GM21619 (cell line): ENCODE measurements at regions not wholly inside any gene's neighbourhood (a gene's known extent, or its start where the extent isn't known, plus 50 kb on each side); places are given as distances from the start of the nearest gene placed in this dataset.
"Not testable (repeated sequence)": the region's sequence is repeated elsewhere in the genome, so short reads cannot be mapped to it uniquely, and the experiment has no call there.

Experiments
- ATAC-seq: cut with Tn5 transposase; IDR thresholded peaks from one replicate; pipeline ENCODE4 v1.9.1; 2021; ENCODE audit not compliant: unreplicated experiment

DNA sequence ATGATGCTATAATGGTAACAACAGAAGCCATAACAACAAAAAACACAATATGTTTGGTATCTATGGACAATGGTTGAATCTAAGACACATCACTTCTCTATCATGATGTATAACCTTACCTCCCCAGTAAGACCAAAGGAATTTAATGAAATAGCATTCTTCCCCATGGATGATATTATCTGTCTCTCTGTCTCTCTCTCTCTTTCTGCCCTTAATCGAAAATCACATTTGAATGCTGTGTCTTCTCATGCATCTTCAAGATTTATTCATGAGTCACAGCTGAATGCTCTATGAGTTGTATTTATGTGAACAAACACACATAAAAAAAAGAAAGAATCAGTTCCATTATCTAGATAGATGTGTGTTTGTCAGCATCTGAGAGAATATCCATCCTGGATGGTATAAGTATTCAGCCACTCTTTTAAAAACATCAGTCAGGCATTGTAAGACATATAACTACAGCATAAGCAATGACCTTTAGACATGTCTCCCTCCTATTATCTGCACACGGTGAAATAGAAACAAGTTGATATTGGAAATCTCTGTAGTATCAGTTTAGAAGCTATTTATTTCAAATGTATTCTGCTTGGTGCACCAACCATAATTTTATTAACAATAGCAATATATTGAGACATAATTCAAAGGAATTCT lies 433.3 kb downstream of the TOX3 start:
- no peak for ATAC-seq

DNA sequence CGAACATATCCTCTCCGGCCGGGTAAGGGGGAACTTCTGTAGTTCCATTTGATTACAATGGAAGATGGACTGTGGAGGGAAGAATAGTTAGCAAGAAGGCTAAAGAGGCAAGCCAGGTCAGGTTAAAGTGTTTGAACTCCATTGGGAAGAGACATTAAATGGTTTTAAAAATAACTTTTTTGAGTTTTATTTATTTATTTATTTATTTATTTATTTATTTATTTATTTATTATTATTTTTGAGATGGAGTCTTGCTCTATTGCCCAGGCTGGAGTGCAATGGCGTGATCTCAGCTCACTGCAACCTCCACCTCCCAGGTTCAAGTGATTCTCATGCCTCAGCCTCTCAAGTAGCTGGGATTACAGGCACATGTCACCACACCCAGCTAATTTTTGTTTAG lies 441.9 kb downstream of the TOX3 start:
- ATAC-seq: not testable (repeated sequence)

- no peak for ATAC-seq
Measured at GRCh38 chr16:52103791-52104190, 443.2 kb downstream of the TOX3 start.

- no peak for ATAC-seq
Measured at GRCh38 chr16:52101246-52101645, 445.7 kb downstream of the TOX3 start.

DNA sequence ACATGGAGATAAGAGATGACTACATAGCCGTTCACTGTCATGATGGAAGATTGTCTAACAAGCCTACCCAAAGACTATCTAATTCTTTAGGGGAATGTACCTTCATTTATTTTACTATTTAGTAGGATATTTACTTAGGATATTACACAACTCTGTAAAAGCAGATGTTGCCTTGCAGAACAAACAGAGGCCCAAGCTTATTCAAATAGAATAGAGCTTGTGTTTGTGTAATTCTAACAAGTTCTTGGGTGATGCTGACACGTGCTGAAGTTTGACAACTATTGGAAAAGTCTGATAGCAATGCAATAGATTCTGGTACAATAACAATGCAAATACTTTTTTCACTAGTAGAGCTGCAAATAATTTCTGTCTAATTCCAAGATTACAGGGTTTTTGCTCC lies 447.6 kb downstream of the TOX3 start:
- no peak for ATAC-seq

DNA sequence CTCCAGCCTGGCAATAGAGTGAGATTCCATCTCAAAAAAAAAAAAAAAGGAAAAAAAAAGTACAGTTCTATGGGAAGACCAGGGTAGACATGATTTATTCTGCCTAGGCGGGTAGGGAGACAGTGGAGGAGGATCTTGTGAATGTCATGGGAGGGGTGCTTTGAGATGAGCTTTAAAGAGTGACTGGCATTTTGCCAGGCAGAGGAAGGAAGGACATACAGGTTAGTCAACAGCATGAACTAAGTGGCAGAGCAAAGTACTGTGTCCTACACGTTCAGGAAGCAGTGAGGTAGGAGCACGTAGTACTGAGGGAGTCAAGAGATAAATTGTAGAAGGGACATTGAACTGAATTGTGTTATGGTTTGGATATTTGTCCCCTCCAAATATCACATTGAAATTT lies 451.5 kb downstream of the TOX3 start:
- ATAC-seq: no peak

GRCh38 chr16:52092126-52092525 lies 454.8 kb downstream of the TOX3 start:
- no peak for ATAC-seq

GRCh38 chr16:52090080-52090479 lies 456.9 kb downstream of the TOX3 start:
- no peak for ATAC-seq

DNA sequence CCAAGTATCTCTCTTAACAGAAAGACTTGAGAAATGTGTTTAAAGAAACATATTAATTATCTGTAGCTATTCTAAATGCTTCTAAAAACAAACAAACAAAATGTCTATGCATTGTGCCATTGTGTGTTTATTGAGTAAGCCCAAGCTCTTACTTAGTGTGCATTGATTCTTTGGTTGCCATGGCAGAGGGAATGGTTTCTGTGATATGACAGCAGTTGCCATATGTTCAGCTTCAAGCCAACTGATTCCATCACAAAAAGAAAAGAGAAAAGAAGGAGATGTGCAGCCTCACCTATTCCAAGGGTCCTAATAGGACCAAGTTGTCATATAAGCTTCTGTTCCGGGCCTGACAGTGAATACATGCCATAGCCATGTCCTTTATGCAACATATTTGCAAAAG lies 457.5 kb downstream of the TOX3 start:
- ATAC-seq: no peak

DNA sequence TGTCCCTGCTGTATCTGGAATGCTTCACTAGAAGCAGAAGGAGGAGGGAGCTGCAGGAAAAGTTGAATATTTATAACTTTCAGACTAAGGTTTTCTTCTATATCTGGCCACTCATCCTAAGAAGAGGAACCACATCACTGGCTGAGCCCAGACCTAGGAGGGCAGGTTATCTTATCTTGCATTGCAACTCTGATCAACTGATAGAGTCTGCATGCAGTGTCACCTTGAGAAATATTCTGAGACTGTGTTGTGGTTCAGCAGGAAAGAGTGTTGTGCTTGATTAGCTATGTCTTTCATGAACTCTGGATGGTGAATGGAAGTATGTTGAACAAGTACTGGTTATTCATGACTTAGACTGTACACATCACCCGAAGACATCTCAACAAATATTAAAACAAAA lies 460.0 kb downstream of the TOX3 start:
- no peak for ATAC-seq

- no peak for ATAC-seq
Measured at GRCh38 chr16:52078716-52079655, 468.0 kb downstream of the TOX3 start.

DNA sequence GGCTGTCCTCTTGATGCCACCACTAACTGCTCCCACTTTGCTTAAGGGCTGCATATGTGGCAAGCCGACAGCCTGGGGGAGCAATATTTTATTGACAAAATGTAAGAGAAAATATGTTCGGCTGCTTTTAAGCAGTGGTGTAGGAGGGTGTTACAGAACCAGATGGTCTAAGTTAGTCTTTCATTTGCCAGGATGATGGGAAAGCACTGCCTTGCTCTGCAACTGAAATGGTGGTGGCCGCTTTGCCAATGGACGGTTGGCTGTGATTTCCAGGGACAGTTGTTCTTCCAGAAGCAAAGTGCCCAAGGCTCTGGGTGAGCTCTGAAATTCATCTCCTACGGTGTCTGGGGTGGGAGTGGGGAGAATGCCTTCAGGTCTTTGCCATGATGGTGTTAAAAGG lies 469.3 kb downstream of the TOX3 start:
- ATAC-seq: no peak

GRCh38 chr16:52076801-52077201 lies 470.1 kb downstream of the TOX3 start:
- no peak for ATAC-seq

- ATAC-seq: no peak
Measured at GRCh38 chr16:52076332-52076731, 470.6 kb downstream of the TOX3 start.

- ATAC-seq: no peak
Measured at GRCh38 chr16:52074133-52074532, 472.8 kb downstream of the TOX3 start.

- ATAC-seq: no peak
Measured at GRCh38 chr16:52073024-52073423, 473.9 kb downstream of the TOX3 start.

DNA sequence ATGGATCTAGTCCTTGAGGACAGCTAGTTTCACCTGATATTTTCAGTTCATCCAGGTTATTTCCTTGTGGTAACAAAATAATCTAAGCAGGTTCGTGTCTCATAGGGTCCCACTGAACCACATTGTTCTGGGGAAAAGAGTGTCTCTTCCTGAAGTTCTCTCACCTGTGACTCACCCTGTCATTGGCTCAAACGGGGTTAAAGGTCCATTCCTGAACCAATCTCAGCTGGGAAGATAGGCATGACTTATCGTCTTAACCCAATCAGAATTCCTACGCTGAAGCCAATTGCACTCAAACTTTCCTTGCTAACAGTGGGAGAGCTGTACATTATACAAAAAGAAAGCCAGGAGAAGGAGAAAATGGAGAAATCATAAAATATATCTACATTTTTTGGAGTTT lies 475.8 kb downstream of the TOX3 start:
- ATAC-seq: no peak

GRCh38 chr16:52070341-52071057 lies 476.4 kb downstream of the TOX3 start:
- ATAC-seq: no peak

- ATAC-seq: no peak
Measured at GRCh38 chr16:52069866-52070265, 477.1 kb downstream of the TOX3 start.

DNA sequence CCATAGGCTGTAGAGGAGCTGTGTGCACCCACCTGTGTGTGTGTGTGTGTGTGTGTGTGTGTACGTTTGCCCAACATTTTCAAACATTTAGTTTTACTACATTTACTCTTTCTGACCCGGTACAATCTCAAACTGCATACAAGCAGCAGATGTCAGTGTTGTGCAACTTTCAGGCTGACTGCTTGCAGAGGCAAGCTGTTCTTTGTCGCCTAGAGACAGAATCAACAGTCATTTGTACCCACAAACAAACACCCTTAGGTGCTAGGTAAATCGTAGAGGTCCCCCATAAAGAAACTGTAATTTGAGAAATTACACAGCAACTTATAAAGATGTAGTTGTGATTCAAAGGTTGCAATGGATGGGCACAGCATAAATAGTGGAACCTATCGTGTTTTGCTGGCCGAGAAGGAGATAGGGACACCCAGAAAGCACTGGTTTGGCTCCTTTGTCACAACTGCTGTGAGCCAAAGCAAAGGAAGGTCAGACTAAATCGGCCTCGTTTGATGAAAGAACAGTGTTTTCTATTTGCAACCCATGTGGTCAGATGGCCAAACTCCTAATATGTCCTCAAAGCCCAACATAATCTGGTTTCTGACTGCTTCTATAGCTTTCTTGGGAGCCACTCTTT lies 478.4 kb downstream of the TOX3 start:
- no peak for ATAC-seq

GRCh38 chr16:52066962-52067361 lies 480.0 kb downstream of the TOX3 start:
- ATAC-seq: no peak
